Ovary (tissue), 7 donors: ENCODE measurements at regions not wholly inside any gene's neighbourhood (a gene's known extent, or its start where the extent isn't known, plus 50 kb on each side); places are given as distances from the start of the nearest gene placed in this dataset.

ENCODE experiments used
- DNase-seq, 5 donors: peaks; one replicate each; pipeline ENCODE4 v3.0.0-alpha.2; 2019 to 2020
- H3K27ac ChIP-seq, 2 donors: fragments of 200-600 bp; one replicate each; pipeline versions ENCODE4 v1.5.1 to v1.8.0; 2019 to 2022
- H3K27me3 ChIP-seq: fragments of 200-600 bp; one replicate; pipeline ENCODE4 v1.8.0; 2022
- H3K36me3 ChIP-seq: fragments of 200-600 bp; sonication (generic); one replicate; pipeline ENCODE4 v1.5.1; 2019
- H3K4me1 ChIP-seq: one replicate; pipeline ENCODE4 v1.8.1; 2013; ENCODE audit warnings: mild to moderate bottlenecking, moderate library complexity; ENCODE audit not compliant: insufficient read depth
- H3K4me3 ChIP-seq: fragments of 200-600 bp; sonication (generic); one replicate; pipeline ENCODE4 v1.5.1; 2017
- H3K9me3 ChIP-seq, 2 donors: fragments of 200-600 bp in 1 of 2; sonication (generic) in 1 of 2; one replicate each; pipeline versions ENCODE4 v1.5.1 to v1.8.1; 2013 to 2019; ENCODE audit warnings: mild to moderate bottlenecking in 1 of 2, moderate library complexity in 1 of 2
- CTCF ChIP-seq, 3 donors: fragments of 450-650 bp in 2 of 3; fragments of 200-600 bp in 1 of 3; IDR thresholded peaks; one replicate each; pipeline versions ENCODE4 v1.5.1 to v1.8.0; 2016 to 2022; ENCODE audit warnings: antibody characterized with exemption in 3 of 3, mild to moderate bottlenecking in 1 of 3
- EP300 ChIP-seq: sonication (generic); formaldehyde crosslinking; IDR thresholded peaks from one replicate; pipeline ENCODE4 v1.6.1; 2017; ENCODE audit warnings: antibody characterized with exemption
- POLR2A ChIP-seq: fragments of 450-650 bp; IDR thresholded peaks from one replicate; pipeline ENCODE4 v1.6.1; 2017; ENCODE audit warnings: antibody characterized with exemption, mild to moderate bottlenecking, moderate library complexity
- WGBS, 3 donors: extraction: QIAGEN DNeasy Blood & Tissue Kit in 1 of 3; methylation state at CpG; one replicate each; pipeline versions ENCODE4 v1.1.5 to v1.1.7; 2013 to 2017; 5-methylcytosine and 5-hydroxymethylcytosine counted together
- intact Hi-C, 4 donors: fragments of 100-400 bp; cut with DNase I; formaldehyde crosslinking; loops; one replicate each; pipeline versions ENCODE4 v1.11.0 to v1.15.1; 2022 to 2023
- donor health status: DM: no; HTN: no; CAD: no; lungs with moderate emphysema.
- donor health status: DM: no; HTN: no; CAD: no.
- donor health status: Bipolar disorder and iron deficiency.
- donor health status: DM: no; HTN: no; CAD: no.
- donor health status: DM: yes; HTN: yes; CAD: no.

DNA sequence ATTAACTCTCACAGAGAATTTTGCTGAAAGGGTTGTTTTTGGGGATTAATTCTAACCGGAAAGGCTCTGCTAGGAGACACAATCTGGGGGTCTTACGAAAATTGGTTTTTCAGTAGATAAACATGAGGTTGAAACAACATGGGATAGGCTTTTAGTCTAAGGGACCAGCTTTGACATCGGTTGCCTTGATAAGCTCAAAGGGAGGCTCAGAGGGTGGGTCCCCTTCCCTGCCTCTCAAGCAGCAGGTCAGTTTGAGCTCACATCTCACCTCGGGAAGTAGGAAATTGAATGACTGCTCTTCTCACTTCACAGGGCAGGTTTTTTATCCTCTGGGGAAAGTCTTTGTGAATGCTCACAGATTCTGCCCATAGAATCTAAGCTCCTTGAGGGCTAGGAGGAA is 70.2 kb upstream of the KIRREL3 start:
- intact Hi-C loops: no loop called here
- TF ChIP-seq POLR2A (no peak), EP300 (no peak), CTCF (IDR thresholded peaks at IDR 0.05) (no peak)
- Histone ChIP-seq H3K36me3 (no peaks in the 10 kb centered on the region), H3K9me3 (no peaks in the 10 kb centered on the region), H3K27ac (no peak overlapping the region), H3K4me3 (no peak overlapping the region), H3K4me1 (no peaks in the 10 kb centered on the region), H3K27me3 (no peaks in the 10 kb centered on the region)
- 79 to 89% (median 82%) methylated on average over 4 of the region's 4 CpGs for WGBS, 3 donors
- no peak for DNase-seq

GRCh38 chr11:127066401-127067090 is 66.0 kb upstream of the KIRREL3 start:
- TF ChIP-seq POLR2A (no peak), EP300 (no peak), CTCF (IDR thresholded peaks at IDR 0.05) (no peak)
- Histone ChIP-seq H3K4me1 (no peaks in the 10 kb centered on the region), H3K9me3 (no peaks in the 10 kb centered on the region), H3K27me3 (no peaks in the 10 kb centered on the region), H3K27ac (no peak overlapping the region), H3K4me3 (no peak overlapping the region), H3K36me3 (no peaks in the 10 kb centered on the region)
- intact Hi-C loops: no loop called here
- WGBS, 3 donors: 19 to 33% (median 25%) methylated on average over 7 of the region's 7 CpGs
- DNase-seq: no peak

DNA sequence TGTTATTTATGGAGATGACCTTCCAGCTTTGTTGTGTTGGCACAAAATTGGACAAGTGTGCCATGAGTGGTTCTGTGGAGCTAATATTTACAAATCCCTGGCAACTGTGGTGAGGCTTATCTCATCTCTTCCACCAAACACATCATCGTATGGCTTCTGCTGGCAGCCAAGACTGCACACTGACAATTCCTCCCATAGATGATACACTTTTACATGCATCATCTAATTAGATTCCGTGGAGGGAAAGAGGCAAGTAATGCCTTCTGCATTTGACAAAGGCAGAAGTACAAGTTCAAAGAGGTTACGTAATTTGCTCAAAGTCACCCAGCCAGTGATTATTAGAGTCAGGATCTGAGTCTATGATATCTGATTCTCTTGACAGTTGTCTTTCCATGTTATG is 62.7 kb upstream of the KIRREL3 start:
- TF ChIP-seq POLR2A (no peak), EP300 (no peak), CTCF (IDR thresholded peaks at IDR 0.05) (no peak)
- WGBS, 3 donors: 60 to 66% (median 63%) methylated on average over 3 of the region's 3 CpGs
- intact Hi-C loops: no loop called here

DNA sequence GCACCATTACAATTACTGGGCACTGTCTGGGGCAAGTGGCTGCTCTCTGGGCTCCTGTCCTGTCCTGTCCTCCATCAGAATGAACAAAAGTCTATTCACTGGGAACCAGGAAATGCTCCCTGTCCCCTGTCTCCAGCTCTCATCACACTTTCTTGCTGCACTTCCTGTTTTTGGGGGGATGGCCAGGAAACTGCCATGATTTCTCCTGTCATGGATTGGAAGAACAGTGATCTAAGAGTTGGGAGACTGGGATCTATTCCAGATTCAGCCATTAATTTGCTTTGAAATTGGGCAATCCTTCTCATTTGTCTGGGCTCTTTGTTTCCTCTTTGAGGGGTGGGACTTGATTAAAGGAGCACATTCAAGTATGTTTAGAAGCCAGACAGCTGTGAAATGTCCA is 61.4 kb upstream of the KIRREL3 start:
- no peaks in the 10 kb centered on the region for H3K27me3 ChIP-seq
- H3K4me3 ChIP-seq: no peak overlapping the region
- no peak overlapping the region for H3K27ac ChIP-seq
- no peaks in the 10 kb centered on the region for H3K4me1 ChIP-seq
- DNase-seq: no peak
- no peak for TF ChIP-seq EP300
- TF ChIP-seq CTCF (IDR thresholded peaks at IDR 0.05): no peak
- no peak for TF ChIP-seq POLR2A
- no peaks in the 10 kb centered on the region for H3K36me3 ChIP-seq
- no peaks in the 10 kb centered on the region for H3K9me3 ChIP-seq
- intact Hi-C loops: no loop called here

More for the DNA sequence above, 62.7 kb upstream of the KIRREL3 start:
- DNase-seq: no peak
- Histone ChIP-seq H3K9me3 (no peaks in the 10 kb centered on the region), H3K27me3 (no peaks in the 10 kb centered on the region), H3K4me1 (no peaks in the 10 kb centered on the region), H3K36me3 (no peaks in the 10 kb centered on the region), H3K27ac (no peak overlapping the region), H3K4me3 (no peak overlapping the region)
